ENCODE measurements at regions not wholly inside any gene's neighbourhood (a gene's known extent, or its start where the extent isn't known, plus 50 kb on each side); places are given as distances from the start of the nearest gene placed in this dataset.
"Not testable (repeated sequence)": the region's sequence is repeated elsewhere in the genome, so short reads cannot be mapped to it uniquely, and the experiment has no call there.

GRCh38 chr3:159882367-159882766 lies 106.3 kb upstream of the IL12A start:
- Histone ChIP-seq H3K27me3 (no peaks in the 10 kb centered on the region), H3K4me1 (no peaks in the 10 kb centered on the region), H3K9me3 (no peaks in the 10 kb centered on the region), H3K27ac (no peak overlapping the region), H3K9ac (ENCODE audit: low read depth in 2 of 2, low read length in 2 of 2) (no peak overlapping the region), H3K36me3 (no peaks in the 10 kb centered on the region), H3K4me3 (no peak overlapping the region)
- DNase-seq, result no peak
- no peak for TF ChIP-seq CTCF (IDR thresholded peaks at IDR 0.05)
- intact Hi-C loops (cut with DNase I), result no loop called here

GRCh38 chr3:159882790-159883779 lies 105.5 kb upstream of the IL12A start:
- Histone ChIP-seq H3K27me3 (no peaks in the 10 kb centered on the region), H3K9me3 (no peaks in the 10 kb centered on the region), H3K36me3 (no peaks in the 10 kb centered on the region), H3K9ac (ENCODE audit: low read depth in 2 of 2, low read length in 2 of 2) (no peak overlapping the region), H3K4me1 (no peaks in the 10 kb centered on the region), H3K27ac (no peak overlapping the region), H3K4me3 (no peak overlapping the region)
- TF ChIP-seq CTCF (IDR thresholded peaks at IDR 0.05), result no peak
- DNase-seq, result no peak
- intact Hi-C loops (cut with DNase I), result no loop called here

GRCh38 chr3:159884661-159885402 lies 103.8 kb upstream of the IL12A start:
- no peak for DNase-seq
- Histone ChIP-seq H3K27me3 (no peaks in the 10 kb centered on the region), H3K4me3 (no peak overlapping the region), H3K9me3 (no peaks in the 10 kb centered on the region), H3K9ac (ENCODE audit: low read depth in 2 of 2, low read length in 2 of 2) (no peak overlapping the region), H3K27ac (no peak overlapping the region), H3K36me3 (no peaks in the 10 kb centered on the region), H3K4me1 (no peaks in the 10 kb centered on the region)
- peak; percentile 51 for TF ChIP-seq CTCF (IDR thresholded peaks at IDR 0.05)
- intact Hi-C loops (cut with DNase I), result no loop called here

- intact Hi-C loops (cut with DNase I), result loop anchor here (2.0 kb wide), 1 partner anchor 117 kb away; no protein-coding TSS in a partner anchor
- H3K36me3 ChIP-seq, result no peaks in the 10 kb centered on the region
- no peak overlapping the region for H3K27ac ChIP-seq
- H3K9ac ChIP-seq (ENCODE audit: low read depth in 2 of 2, low read length in 2 of 2), result no peak overlapping the region
- DNase-seq, result no peak
- no peaks in the 10 kb centered on the region for H3K27me3 ChIP-seq
- H3K9me3 ChIP-seq, result no peaks in the 10 kb centered on the region
- no peak for TF ChIP-seq CTCF (IDR thresholded peaks at IDR 0.05)
- H3K4me1 ChIP-seq, result no peaks in the 10 kb centered on the region
- H3K4me3 ChIP-seq, result no peak overlapping the region
These were observed 102.6 kb upstream of the IL12A start for GRCh38 chr3:159886050-159886449.

GRCh38 chr3:159886530-159886929 lies 102.1 kb upstream of the IL12A start:
- not testable (repeated sequence) for H3K36me3 ChIP-seq; H3K27ac ChIP-seq; H3K4me1 ChIP-seq; H3K27me3 ChIP-seq; H3K9ac ChIP-seq (ENCODE audit: low read depth in 2 of 2, low read length in 2 of 2); H3K4me3 ChIP-seq; DNase-seq; H3K9me3 ChIP-seq
- intact Hi-C loops (cut with DNase I), result loop anchor here (2.0 kb wide), 1 partner anchor 116 kb away; no protein-coding TSS in a partner anchor

Measured in colonic mucosa (tissue), 4 donors.